OCI-LY3 (cell line): ENCODE measurements at regions not wholly inside any gene's neighbourhood (a gene's known extent, or its start where the extent isn't known, plus 50 kb on each side); places are given as distances from the start of the nearest gene placed in this dataset.

Experiments used
- EZH2phosphoT487 ChIP-seq: fragments of 200-600 bp; shearing (Covaris generic); IDR thresholded peaks from 2 replicates; pipeline ENCODE4 v1.6.1; 2018; ENCODE audit warnings: antibody characterized with exemption, mixed run types, low read depth
- TF ChIP-seq, protein P1 (sequence below): fragments of 200-600, 300-600 bp; sonication (generic); IDR thresholded peaks from 2 replicates; pipeline ENCODE4 v1.5.1; 2014; ENCODE audit warnings: antibody characterized with exemption, low read length, low read depth

DNA sequence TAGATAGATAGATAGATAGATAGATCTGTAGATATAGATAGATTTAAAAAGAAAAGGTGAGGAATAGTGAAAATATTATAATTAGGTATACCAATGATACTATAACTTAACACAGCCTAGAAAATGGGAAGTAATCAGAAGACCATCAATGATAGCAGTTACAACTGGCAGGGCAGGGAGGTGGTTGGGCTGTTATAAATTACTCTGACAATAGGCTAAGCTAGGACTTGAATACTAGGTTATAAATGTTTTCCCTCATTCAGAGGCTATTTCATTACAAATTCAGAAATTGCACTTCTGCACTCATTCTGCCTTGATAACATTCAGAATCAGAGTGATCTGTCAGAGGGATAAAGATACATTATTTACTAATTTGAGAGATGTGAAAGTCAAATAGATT lies 273.4 kb upstream of the PLD5 start:
- TF ChIP-seq, protein P1, sequence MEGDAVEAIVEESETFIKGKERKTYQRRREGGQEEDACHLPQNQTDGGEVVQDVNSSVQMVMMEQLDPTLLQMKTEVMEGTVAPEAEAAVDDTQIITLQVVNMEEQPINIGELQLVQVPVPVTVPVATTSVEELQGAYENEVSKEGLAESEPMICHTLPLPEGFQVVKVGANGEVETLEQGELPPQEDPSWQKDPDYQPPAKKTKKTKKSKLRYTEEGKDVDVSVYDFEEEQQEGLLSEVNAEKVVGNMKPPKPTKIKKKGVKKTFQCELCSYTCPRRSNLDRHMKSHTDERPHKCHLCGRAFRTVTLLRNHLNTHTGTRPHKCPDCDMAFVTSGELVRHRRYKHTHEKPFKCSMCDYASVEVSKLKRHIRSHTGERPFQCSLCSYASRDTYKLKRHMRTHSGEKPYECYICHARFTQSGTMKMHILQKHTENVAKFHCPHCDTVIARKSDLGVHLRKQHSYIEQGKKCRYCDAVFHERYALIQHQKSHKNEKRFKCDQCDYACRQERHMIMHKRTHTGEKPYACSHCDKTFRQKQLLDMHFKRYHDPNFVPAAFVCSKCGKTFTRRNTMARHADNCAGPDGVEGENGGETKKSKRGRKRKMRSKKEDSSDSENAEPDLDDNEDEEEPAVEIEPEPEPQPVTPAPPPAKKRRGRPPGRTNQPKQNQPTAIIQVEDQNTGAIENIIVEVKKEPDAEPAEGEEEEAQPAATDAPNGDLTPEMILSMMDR, result no peak
- TF ChIP-seq EZH2phosphoT487, result no peak
